ENCODE measurements at regions not wholly inside any gene's neighbourhood (a gene's known extent, or its start where the extent isn't known, plus 50 kb on each side); places are given as distances from the start of the nearest gene placed in this dataset.
"Not testable (repeated sequence)": the region's sequence is repeated elsewhere in the genome, so short reads cannot be mapped to it uniquely, and the experiment has no call there.

DNA sequence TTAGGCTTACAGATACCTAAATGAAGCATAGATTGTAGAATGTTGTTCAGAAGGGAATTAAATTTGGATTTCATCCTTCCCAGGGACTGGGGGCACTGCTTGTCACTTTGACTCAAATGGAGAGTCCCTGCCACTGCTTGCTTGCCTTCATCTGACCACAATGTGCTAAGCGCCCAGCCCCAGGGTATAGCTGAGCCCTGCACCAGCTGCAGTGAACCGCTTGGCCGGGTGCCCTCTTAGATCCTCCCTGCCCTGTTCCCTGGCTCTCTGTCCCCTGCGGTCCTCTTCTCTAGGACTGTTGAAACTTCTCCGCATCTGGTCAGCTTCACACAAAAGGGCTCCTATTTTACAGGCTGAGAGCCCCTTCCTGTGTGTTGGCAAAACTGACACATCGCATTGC, 170.9 kb downstream of the BCL2L11 start:
- not testable (repeated sequence) for ATAC-seq

DNA sequence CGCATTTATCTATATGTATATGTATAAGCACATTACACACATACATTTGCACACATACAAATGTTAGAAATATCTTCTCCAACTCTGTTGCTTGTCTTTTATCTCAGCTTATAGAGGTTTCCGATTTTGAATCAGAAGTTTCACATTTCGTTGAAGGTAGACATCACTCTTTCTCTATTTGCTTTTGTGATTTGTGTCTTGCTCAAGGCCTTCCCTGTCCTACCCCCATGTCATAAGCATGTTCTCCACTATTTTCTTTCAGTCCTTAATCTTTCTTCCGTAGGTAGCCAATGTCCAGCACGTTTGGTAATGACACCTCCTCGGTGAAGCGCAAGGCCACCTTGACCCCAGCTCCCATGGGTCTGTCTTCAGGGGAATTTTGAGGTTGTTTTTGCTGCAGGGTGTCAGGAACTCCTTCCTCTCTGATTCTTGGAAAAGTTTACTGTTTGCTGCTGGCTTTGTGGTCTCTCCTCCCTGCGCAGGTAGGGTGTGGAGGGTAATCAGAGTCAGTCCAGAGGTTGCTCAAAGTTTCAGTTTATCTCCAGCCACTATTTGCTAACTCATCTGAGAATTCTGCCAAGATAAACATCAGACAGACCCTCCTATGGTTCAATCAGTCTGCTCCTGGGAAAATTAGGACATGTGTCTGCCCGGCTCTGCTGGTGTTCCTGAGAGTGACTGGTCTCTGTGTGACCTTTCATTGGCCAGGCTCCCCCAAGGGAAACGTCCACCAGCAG, 171.7 kb downstream of the BCL2L11 start:
- not testable (repeated sequence) for ATAC-seq

DNA sequence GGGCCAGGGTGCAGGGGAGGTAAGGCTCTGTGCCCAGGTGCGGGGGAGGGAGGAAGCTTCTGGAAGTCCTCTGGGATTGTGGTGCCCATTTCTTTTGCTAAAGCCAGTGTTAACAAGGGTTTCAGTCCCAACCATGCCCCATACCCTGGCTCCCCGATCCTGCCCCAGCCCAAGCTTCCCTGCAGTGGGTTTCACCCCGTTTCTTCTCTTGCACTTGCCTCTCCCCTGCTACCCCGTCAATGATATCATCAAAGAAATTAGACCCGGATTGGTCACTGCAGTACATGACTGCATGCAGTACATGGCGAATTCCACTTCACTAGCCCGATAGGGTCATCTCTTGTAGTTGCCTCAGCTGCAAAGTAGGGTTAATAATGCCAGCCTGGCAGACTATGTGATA, 174.0 kb downstream of the BCL2L11 start:
- not testable (repeated sequence) for ATAC-seq

DNA sequence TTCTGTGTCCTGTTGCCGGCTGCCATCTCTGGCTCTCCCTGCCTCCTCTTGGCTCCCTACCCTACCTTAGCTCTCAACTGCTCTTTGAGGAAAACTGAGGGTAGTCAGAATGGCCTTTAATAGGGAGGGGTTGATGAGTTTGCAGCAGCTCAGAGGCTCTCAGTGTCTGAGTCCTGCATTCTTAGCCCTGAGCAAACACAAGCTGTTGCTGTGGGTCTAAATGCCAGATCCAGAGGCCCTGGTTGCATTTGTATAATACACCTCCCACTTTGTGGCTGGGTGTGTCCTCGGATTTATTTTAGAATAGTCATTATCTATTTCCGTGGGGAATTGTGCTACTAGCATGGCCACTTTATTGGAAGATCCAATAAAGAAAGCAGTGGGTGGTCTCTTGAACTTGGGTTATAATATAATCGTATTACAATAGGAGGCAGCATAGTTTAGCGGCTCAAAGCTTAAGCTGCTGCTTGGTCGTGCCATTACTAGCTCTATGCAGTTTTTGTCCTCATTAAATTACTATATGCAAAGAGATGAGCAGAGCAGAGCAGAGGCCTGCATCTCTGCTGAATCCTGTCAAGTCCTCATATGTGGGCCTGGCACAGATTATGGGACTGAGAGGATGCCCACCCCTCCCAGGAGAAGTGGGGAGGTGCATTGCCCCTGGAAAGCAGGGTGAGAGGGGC, 175.5 kb downstream of the BCL2L11 start:
- ATAC-seq, result not testable (repeated sequence)

DNA sequence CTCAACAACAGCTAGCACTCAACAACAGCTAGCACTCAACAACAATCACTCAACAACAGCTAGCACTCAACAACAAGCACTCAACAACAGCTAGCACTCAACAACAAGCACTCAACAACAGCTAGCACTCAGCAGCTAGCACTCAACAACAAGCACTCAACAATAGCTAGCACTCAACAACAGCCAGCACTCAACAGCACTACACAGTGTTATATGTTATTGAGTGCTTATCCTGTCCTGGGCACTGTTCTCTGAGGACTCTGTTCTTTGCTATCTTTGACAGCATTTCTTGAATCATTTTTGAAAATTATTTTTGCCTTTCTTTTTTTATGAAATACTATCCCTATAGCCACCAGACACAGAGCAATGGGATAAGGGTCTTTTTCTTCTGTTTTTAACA, 176.4 kb downstream of the BCL2L11 start:
- not testable (repeated sequence) for ATAC-seq

DNA sequence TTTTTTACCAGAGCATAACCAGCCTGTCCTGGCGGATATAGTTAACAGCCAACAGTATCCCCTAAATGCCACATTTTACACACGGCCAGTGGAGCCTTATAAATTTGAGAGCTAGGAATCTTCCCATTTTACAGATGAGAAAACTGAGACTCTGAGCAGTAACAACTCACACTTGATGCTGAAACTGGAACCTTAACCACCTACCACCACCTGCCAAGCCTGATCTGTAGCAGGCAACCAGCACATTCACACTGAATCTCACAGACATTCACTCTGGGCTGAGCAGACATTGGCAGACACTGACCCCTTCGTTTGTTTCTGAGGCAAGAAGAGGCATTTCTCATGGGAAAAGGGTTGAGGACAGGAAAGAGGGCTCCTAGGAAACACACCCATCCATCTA, 178.2 kb downstream of the BCL2L11 start:
- not testable (repeated sequence) for ATAC-seq

DNA sequence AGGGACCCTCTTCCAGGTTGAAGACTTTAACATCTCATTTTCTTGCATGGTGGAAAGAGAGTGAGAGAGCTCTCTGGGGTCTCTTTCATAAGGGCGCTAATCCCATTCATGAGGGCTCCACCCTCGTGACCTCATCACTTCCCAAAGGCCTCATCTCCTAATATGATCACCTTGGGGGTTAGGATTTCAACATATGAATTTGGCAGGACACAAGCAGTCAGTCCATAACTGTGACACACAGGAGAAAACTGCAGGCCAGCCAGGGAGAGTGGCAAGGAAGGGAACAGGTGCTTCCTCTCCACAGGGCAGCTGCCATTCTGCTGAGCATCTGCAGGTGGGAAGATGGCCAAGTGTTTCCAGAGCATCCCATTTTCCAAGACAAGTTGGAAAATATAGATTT, 178.9 kb downstream of the BCL2L11 start:
- ATAC-seq, result not testable (repeated sequence)

DNA sequence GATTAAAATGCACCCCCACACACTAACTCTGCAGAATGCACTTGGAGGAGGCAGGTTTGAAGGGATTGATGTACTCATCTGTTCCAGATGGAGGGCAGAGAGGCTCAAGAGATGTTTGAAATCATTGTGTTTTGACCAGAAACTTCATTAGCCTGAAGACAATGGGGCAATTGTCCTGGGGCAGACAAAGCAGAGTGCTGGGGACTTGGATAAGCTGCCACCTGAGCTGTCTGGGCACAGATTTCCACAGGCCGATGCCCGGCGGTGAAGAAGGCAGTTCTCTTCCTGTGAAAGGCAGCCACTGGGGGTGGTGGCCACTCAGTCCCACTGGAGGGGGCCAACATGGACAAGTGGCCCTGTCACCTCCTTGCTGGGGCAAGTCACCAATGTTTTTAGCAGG, 181.0 kb downstream of the BCL2L11 start:
- ATAC-seq, result not testable (repeated sequence)

DNA sequence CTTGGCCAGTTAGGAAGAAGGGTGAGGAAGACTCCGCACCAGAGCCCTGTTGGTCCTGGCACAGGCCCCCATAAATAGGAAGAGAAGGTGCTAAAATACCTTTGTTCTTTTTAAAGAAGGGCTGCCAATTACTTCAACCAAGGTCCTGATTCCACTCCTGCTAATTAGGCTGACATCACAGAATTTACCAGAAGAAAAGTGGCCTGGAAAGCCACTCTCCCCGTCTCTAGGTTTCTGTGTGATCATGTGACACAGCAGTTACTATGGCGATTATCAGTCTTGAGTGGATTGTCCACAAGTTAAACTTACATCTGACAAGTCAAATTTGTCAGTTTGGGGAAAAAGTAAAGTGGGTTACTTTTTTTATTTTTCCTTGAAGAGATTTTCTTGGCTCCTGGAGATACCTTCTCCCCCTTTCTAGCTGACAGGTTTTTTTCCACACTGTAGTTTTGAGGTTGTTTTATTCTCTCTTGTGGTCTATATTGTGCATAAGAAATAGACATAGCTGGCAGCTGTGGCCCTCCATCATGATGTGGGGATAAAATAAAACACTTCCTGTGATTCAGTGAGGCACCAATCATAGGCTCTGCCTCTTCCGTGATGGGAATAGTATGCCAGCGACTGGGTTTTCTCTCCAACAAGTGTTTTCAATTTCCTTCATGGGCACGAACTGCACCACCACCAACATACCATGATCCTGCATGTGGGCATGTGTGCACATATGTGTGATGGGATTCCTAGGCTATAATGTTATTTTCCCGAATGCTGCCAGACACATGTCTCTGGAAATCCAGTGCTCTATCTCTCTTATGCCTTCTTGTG, 181.9 kb downstream of the BCL2L11 start:
- ATAC-seq, result not testable (repeated sequence)

DNA sequence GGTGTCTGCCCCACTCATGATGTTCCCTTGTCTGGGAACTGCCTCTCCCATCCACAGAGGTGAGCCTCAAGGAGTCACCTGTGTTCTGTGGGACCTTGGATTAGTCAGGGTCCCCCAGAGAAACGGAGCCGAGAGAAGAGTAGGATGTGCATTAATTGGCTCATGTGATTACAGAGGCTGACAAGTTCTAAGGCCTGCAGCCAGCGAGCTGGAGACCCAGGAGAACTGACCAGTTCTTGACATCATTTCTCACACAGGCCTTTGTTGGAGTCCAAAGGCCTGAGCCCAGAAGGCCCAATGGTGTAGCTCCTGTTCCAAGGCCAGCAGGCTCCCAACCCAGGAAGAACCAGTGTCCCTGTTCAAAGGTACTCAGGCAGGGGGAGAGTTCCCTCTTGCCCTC, 186.6 kb downstream of the BCL2L11 start:
- not testable (repeated sequence) for ATAC-seq

DNA sequence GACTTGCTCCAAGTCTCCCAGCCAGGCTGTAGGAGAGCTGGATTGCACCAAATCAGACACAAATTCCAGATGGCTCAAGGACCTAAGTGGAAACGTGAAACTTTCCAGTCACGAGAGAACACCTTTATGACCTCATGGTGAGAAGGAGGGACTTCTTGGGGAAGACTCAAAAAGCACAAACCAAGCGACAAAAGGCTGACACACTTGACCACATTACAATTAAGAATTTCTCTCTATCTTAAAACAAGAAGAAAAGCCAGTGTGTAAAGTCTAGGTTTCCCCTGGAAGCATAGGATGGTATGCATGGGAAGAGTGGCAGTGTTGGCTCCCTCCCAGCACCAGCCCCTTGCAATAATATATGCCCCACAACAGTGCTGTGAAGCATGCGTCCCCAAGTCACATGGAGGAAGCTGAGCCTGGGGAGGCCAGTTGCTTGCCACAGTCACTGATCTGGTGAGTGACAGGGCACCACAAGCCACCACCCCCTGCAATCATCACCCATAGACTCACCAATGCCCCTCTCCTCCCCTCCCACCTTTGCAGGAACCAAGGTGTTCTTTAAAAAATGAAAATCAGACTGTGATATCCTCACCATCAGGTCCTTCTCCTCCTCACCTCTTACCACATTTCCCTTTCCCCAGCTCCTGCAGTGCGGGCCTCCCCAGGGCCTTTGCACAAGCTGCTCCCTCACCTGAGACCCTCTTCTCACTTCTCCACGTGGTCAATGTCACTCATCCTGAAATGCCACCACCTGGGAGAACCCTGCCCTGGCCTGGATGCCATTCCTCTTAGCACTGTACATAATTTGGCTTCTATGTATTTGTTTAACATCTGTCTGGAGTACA, 188.7 kb downstream of the BCL2L11 start:
- ATAC-seq, result not testable (repeated sequence)

DNA sequence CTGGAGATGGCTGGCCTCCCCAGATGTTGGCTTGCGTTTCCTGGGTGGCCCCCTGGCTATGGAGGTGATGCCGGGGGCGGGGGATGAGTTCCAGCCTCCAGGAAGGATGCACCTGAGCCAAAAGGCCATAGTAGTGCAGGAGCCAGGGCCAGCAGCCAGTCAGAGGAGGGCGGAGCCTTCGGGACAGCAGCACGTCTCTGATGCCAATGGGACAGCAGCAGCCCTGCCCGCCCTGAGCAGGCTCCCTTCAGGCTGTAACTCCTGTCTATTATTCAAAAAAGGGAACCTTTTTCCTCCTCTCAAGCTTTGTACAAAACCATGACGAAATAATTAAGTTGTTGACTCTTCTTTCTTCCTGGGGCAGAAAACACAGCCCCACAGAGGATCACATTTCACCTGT, 189.7 kb downstream of the BCL2L11 start:
- peak; percentile 54 for ATAC-seq

DNA sequence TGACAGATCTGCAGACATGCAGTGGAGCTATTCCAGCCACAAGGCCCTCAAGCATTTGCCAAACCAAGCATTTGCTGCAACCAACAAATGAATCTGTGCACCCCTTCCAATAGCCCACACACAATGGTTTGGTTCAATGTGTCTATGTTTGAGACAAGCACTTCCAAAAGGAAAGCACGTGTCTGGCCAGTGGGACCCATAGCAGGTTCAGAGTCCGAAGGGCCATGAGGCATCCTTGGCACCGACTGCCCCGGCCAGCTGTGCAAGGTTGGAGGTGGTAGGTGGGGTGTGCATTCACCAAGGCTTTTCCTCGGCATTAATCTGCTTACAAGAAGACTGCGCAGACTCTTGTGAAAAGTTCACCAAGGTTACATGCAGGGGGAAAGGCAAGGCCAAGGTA, 190.9 kb downstream of the BCL2L11 start:
- ATAC-seq, result not testable (repeated sequence)

DNA sequence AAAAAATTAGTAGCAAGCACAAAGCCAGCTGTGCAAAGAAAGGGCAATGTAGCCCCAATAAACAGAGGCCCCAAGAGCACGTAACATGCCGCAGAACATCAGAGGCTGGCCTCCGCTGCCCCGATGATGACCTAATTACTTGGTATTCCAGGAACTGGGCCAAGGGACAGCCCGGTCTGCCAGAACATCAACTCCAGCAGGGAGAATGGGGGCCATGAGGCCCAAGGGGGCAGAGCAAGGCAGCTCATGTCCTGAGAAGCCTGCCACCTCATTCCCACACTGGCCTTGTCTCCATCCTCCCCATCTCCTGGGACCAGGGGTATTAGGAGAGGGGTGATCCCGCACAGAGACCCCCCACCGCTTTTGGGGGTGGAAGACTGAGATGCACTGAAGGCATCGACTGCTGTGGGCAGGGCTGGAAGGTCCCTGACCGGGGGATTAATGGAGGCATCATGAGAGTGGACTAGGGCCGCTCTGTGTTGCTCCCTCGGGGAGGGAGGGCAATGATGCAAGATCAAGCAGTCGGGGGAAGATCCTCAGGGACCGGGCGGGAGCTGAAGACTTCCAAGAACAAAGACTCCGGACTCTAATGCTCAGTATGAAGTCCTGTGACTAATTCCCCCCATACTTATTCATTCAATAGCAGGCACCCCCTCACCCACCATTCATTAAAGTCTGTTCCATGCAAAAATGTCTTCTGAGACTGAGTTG, 192.3 kb downstream of the BCL2L11 start:
- not testable (repeated sequence) for ATAC-seq

DNA sequence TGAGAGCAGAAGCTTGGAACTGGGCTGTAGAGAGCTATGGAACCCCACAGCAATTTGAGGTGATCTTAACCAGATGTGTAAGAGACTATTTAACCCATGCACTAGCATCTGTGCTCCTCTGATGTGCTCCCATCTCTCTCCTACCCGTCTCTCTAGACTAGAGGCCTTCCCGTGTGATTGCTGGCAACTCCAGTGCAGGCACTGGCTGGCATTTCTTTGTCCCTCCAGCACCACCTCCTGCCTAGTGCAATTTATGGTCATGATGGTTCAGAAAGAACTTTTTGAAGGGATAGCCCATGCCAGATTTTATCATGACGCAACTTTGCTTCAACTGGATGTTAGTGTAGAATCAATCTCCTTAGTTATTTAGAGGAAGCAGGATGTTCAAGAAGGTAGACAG, 193.0 kb downstream of the BCL2L11 start:
- ATAC-seq, result not testable (repeated sequence)

DNA sequence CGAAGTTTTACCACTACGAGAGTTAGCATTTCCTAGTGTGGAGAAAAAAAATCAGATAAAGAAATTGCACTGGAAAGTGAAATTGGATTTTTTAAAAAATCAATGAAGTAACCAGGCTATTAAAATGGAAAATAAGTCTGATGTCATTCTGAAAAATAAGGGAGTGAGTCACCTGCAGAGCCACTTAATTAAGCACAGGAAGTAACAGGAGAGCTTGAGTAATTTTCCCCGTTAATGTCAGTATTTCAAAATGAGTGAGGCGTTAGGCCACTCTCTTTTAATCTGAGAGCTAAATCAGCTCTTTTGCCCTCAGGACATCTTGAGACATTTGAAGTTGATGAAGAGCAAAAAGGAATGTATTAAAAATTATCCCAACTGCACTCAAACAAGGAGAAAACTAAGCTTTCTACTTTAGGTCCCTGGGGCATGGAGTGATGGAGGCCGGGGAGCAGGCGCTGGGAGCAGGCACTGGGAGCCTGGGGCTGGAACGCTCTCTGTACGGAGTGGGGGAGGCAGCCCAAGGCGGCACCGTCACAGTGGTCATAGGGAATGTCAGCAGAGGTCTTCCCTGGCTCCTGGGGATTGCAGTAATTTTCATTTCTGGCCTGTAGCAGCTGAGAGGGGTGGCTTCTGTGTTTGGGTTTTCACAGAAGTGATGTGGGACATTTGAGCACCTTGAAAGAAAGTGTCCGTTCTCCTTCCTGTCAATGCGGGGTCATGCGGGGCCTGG, 194.6 kb downstream of the BCL2L11 start:
- ATAC-seq, result peak; percentile 53

DNA sequence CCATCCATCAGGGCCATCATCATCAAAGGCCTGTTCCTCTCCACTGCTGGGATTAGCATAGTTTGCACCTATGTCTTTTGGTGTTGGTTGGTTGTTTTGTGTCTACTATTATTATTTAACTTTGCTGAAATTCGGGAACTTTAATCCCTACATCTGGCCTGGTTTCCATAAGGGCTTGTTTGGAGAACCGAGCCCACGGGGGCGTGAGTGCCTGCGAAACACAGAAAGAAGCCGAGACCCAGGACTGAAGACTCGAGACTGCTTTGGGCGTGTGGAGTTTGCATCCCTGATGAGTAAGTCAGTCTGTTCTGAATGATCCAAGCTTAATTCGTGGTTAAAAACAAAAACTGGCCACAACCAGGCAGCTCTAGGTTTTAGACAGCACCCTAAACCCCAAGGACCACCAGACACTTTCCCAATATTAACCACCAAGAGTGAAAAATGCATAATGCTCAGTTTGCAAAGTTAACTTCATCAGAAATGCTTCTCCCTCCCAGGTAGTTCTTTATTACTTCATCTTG, 195.6 kb downstream of the BCL2L11 start:
- ATAC-seq, result not testable (repeated sequence)

DNA sequence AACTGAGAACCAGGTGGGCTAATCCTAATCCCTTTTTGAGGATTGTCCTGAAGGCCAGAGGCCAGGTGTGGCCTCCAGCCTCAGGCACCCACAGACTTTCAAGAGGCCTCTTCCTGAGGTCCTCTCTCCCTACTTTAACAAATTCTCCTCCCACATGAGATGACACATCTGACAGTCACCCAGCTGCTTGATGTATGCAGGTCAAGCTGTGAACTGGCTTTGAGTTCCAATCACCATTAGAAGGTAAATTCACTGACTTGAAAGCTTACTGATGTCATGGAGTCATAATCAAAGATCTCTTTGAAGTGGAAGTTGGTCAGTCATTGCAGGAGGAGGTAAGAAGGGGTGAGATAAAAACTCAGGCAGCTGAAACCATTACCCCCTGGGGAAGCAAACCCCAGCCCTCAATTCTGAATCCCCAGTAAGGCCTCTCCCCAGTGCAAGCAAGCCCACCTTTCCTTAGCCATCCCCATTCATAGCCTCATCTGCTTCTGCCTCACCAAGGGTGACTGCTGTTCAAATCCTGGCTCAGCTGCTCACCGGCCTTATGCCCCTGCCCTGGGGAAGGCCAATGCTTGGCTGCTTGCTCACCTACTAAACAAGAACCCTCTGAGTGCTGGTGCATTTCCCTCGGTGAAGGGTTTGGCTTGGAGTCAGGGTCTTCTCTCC, 196.3 kb downstream of the BCL2L11 start:
- ATAC-seq, result not testable (repeated sequence)

DNA sequence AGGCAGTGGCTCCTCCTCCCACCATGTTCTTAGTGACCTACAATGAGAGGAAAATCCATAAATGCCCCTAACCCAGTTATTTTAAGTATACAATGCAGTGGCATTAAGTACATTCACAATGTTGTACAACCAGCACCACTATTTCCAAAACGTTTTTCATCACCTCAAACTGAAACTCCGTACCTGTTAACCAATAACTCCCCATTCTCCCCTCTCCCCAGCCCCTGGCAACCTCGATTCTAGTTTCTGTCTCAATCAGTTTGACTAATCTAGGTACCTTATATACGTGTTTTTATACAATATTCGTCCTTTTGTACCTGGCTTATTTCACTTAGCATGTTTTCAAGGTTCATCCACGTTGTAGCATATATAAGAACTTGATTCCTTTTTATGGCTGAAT, 198.8 kb downstream of the BCL2L11 start:
- not testable (repeated sequence) for ATAC-seq

DNA sequence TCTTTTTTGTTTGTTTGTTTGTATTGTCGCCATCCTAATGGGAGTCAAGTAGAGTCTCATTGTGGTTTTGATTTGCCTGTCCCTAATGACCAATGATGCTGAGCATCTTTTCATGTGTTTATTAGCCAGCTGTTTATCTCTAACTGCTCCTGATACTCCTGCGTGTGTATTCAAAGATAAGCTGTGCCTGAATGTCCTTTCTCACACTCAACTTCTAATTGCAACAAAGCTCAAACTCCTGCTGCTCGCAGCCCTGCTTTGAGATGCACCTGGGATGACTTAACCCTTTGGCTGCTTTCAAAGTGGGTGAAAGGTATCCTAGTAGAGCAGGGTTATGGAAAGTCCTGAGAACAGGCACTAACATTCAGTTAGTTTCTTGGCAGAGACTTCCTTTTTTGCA, 199.6 kb downstream of the BCL2L11 start:
- not testable (repeated sequence) for ATAC-seq

All from esophagus mucosa (tissue), 1 donor.